ENCODE measurements at regions not wholly inside any gene's neighbourhood (a gene's known extent, or its start where the extent isn't known, plus 50 kb on each side); places are given as distances from the start of the nearest gene placed in this dataset.

DNA sequence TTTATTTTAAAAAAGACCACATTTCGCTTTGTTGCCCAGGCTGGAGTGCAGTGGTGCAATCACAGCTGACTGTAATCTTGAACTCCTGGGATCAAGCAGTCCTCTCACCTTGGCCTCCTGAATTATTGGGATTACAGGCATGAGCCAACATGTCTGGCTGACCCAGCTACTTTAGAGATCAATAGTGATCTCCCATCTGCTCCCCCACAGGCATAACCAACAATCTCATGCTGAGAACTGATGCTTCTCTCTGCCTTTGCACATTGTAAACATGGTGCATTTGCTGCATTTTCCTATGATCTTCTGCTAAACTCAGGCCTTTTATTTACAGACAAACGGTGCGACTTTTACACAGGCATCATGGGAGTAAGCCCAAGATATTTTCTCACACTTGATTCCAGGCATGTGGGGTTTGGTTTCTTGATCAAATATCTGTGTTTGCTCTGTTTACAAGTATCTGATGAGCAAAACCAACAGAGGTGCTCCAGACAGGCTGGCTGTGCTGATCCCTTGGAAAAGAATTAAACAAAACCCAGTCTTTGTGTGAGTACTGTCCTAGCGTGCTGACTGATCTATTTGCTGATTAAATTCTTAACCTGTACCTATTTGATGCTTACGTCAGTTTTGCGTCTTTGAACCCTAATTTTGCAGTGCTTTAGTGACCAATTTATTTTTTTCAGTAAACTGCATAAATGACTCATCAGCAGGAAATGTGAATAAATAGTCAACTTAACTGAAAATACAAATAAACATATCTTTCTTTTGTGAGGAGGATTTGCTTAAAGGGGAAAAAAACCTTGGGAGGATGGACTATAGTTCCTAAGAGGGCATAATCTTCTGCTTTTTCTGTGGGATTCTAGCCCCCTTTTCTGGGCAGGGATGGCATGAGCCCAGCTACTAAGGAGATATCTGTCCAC is 191.7 kb upstream of the NR3C1 start (continued):
- peak; percentile 88 for TF ChIP-seq HMG20A (CRISPR knock-in tag; IDR thresholded peaks at IDR 0.05; ENCODE audit: borderline replicate concordance)
- no peak for TF ChIP-seq ZNF749 (CRISPR knock-in tag; IDR thresholded peaks at IDR 0.05; ENCODE audit: borderline replicate concordance)
- 0 out of 2 replicates have a peak, but pooled peaks have one; percentile 48 for TF ChIP-seq CBFB (CRISPR knock-in tag; IDR thresholded peaks at IDR 0.05)
- TF ChIP-seq ZFP41 (CRISPR knock-in tag; IDR thresholded peaks at IDR 0.05; ENCODE audit: borderline replicate concordance) = no peak
- TF ChIP-seq, protein P1, sequence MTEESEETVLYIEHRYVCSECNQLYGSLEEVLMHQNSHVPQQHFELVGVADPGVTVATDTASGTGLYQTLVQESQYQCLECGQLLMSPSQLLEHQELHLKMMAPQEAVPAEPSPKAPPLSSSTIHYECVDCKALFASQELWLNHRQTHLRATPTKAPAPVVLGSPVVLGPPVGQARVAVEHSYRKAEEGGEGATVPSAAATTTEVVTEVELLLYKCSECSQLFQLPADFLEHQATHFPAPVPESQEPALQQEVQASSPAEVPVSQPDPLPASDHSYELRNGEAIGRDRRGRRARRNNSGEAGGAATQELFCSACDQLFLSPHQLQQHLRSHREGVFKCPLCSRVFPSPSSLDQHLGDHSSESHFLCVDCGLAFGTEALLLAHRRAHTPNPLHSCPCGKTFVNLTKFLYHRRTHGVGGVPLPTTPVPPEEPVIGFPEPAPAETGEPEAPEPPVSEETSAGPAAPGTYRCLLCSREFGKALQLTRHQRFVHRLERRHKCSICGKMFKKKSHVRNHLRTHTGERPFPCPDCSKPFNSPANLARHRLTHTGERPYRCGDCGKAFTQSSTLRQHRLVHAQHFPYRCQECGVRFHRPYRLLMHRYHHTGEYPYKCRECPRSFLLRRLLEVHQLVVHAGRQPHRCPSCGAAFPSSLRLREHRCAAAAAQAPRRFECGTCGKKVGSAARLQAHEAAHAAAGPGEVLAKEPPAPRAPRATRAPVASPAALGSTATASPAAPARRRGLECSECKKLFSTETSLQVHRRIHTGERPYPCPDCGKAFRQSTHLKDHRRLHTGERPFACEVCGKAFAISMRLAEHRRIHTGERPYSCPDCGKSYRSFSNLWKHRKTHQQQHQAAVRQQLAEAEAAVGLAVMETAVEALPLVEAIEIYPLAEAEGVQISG (CRISPR knock-in tag; IDR thresholded peaks at IDR 0.05) = no peak; the same call in 1 of the 2 replicates
- TF ChIP-seq, protein P2, sequence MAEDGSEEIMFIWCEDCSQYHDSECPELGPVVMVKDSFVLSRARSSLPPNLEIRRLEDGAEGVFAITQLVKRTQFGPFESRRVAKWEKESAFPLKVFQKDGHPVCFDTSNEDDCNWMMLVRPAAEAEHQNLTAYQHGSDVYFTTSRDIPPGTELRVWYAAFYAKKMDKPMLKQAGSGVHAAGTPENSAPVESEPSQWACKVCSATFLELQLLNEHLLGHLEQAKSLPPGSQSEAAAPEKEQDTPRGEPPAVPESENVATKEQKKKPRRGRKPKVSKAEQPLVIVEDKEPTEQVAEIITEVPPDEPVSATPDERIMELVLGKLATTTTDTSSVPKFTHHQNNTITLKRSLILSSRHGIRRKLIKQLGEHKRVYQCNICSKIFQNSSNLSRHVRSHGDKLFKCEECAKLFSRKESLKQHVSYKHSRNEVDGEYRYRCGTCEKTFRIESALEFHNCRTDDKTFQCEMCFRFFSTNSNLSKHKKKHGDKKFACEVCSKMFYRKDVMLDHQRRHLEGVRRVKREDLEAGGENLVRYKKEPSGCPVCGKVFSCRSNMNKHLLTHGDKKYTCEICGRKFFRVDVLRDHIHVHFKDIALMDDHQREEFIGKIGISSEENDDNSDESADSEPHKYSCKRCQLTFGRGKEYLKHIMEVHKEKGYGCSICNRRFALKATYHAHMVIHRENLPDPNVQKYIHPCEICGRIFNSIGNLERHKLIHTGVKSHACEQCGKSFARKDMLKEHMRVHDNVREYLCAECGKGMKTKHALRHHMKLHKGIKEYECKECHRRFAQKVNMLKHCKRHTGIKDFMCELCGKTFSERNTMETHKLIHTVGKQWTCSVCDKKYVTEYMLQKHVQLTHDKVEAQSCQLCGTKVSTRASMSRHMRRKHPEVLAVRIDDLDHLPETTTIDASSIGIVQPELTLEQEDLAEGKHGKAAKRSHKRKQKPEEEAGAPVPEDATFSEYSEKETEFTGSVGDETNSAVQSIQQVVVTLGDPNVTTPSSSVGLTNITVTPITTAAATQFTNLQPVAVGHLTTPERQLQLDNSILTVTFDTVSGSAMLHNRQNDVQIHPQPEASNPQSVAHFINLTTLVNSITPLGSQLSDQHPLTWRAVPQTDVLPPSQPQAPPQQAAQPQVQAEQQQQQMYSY (CRISPR knock-in tag; IDR thresholded peaks at IDR 0.05) = no peak
- TF ChIP-seq, protein P3, sequence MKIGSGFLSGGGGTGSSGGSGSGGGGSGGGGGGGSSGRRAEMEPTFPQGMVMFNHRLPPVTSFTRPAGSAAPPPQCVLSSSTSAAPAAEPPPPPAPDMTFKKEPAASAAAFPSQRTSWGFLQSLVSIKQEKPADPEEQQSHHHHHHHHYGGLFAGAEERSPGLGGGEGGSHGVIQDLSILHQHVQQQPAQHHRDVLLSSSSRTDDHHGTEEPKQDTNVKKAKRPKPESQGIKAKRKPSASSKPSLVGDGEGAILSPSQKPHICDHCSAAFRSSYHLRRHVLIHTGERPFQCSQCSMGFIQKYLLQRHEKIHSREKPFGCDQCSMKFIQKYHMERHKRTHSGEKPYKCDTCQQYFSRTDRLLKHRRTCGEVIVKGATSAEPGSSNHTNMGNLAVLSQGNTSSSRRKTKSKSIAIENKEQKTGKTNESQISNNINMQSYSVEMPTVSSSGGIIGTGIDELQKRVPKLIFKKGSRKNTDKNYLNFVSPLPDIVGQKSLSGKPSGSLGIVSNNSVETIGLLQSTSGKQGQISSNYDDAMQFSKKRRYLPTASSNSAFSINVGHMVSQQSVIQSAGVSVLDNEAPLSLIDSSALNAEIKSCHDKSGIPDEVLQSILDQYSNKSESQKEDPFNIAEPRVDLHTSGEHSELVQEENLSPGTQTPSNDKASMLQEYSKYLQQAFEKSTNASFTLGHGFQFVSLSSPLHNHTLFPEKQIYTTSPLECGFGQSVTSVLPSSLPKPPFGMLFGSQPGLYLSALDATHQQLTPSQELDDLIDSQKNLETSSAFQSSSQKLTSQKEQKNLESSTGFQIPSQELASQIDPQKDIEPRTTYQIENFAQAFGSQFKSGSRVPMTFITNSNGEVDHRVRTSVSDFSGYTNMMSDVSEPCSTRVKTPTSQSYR (CRISPR knock-in tag; IDR thresholded peaks at IDR 0.05; ENCODE audit: borderline replicate concordance) = peak; percentile 52; the same call in 1 of the 2 replicates
- TF ChIP-seq, protein P4, sequence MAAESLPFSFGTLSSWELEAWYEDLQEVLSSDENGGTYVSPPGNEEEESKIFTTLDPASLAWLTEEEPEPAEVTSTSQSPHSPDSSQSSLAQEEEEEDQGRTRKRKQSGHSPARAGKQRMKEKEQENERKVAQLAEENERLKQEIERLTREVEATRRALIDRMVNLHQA (CRISPR knock-in tag; IDR thresholded peaks at IDR 0.05) = no peak
- no peak for TF ChIP-seq ZNF432 (CRISPR knock-in tag; IDR thresholded peaks at IDR 0.05; ENCODE audit: borderline replicate concordance)
- TF ChIP-seq ZNF234 (CRISPR knock-in tag; conservative IDR thresholded peaks at IDR 0.05) = no peak
- no peak for TF ChIP-seq FIP1L1 (IDR thresholded peaks at IDR 0.05; ENCODE audit: borderline replicate concordance, insufficient read depth, low read depth, low read length)
- no peak for TF ChIP-seq GTF3A (CRISPR knock-in tag; conservative IDR thresholded peaks at IDR 0.05)
- no peak for TF ChIP-seq ATF7-NPFF (CRISPR knock-in tag; IDR thresholded peaks at IDR 0.05; ENCODE audit: low read depth)

All from HepG2 (cell line).